AG20443 (cell line): ENCODE measurements at regions not wholly inside any gene's neighbourhood (a gene's known extent, or its start where the extent isn't known, plus 50 kb on each side); places are given as distances from the start of the nearest gene placed in this dataset.
A peak's percentile ranks its signal among the peaks of the same experiment; 100 is the strongest.

ENCODE experiments used
- DNase-seq: peaks from one replicate; pipeline ENCODE4 v3.0.0; 2012; ENCODE audit warnings: low spot score, mixed read lengths

GRCh38 chr5:118687661-118688621 lies 300.4 kb downstream of the DTWD2 start:
- no peak for DNase-seq

- DNase-seq, result no peak
Observed at GRCh38 chr5:118687100-118687499, 301.2 kb downstream of the DTWD2 start.

GRCh38 chr5:118681655-118682054 lies 306.7 kb downstream of the DTWD2 start:
- no peak for DNase-seq

- no peak for DNase-seq
Observed at GRCh38 chr5:118679264-118679940, 308.9 kb downstream of the DTWD2 start.

GRCh38 chr5:118678746-118679145 lies 309.6 kb downstream of the DTWD2 start:
- no peak for DNase-seq

- DNase-seq, result no peak
Observed at GRCh38 chr5:118675247-118675646, 313.1 kb downstream of the DTWD2 start.

GRCh38 chr5:118657576-118657975 lies 330.8 kb downstream of the DTWD2 start:
- DNase-seq, result no peak

GRCh38 chr5:118653872-118654271 lies 334.5 kb downstream of the DTWD2 start:
- DNase-seq, result no peak

GRCh38 chr5:118653183-118653582 lies 335.2 kb downstream of the DTWD2 start:
- no peak for DNase-seq

GRCh38 chr5:118651002-118651401 lies 337.3 kb downstream of the DTWD2 start:
- DNase-seq, result no peak

GRCh38 chr5:118647587-118647986 lies 340.8 kb downstream of the DTWD2 start:
- DNase-seq, result no peak

- DNase-seq, result no peak
Observed at GRCh38 chr5:118646917-118647316, 341.4 kb downstream of the DTWD2 start.

- no peak for DNase-seq
Observed at GRCh38 chr5:118637947-118638670, 350.2 kb downstream of the DTWD2 start.

- DNase-seq, result no peak
Observed at GRCh38 chr5:118628660-118629354, 359.5 kb downstream of the DTWD2 start.

GRCh38 chr5:118620233-118620632 lies 368.1 kb downstream of the DTWD2 start:
- no peak for DNase-seq

GRCh38 chr5:118619823-118620222 lies 368.5 kb downstream of the DTWD2 start:
- DNase-seq, result no peak

GRCh38 chr5:118616281-118616680 lies 372.1 kb downstream of the DTWD2 start:
- DNase-seq, result no peak

GRCh38 chr5:118614731-118615456 lies 373.5 kb downstream of the DTWD2 start:
- DNase-seq, result no peak

- DNase-seq, result peak; percentile 61
Observed at GRCh38 chr5:118611332-118611945, 376.9 kb downstream of the DTWD2 start.

- DNase-seq, result no peak
Observed at GRCh38 chr5:118606940-118607339, 381.4 kb downstream of the DTWD2 start.

GRCh38 chr5:118605761-118606160 lies 382.6 kb downstream of the DTWD2 start:
- DNase-seq, result no peak
